GM12865 (cell line): ENCODE measurements at regions not wholly inside any gene's neighbourhood (a gene's known extent, or its start where the extent isn't known, plus 50 kb on each side); places are given as distances from the start of the nearest gene placed in this dataset.

ENCODE experiments used
- DNase-seq: peaks from one replicate; pipeline ENCODE4 v3.0.0; 2010; ENCODE audit warnings: low read depth
- H3K4me3 ChIP-seq: 2 replicates; pipeline ENCODE4 v1.5.1; 2011; ENCODE audit warnings: mild to moderate bottlenecking, low read depth, low read length, control low read depth
- CTCF ChIP-seq: IDR thresholded peaks from 2 replicates; pipeline ENCODE4 v1.5.1; 2011; ENCODE audit warnings: low read length, control low read depth, low read depth, inconsistent platforms; ENCODE audit not compliant: insufficient read depth; ENCODE audit errors: missing control alignments

- DNase-seq: no peak
- no peak overlapping the region for H3K4me3 ChIP-seq
- no peak for TF ChIP-seq CTCF
Measured at GRCh38 chr1:118364882-118365281, 179.9 kb upstream of the SPAG17 start.

- DNase-seq: no peak
- TF ChIP-seq CTCF: no peak
- no peak overlapping the region for H3K4me3 ChIP-seq
Measured at GRCh38 chr1:118363396-118363795, 178.4 kb upstream of the SPAG17 start.

GRCh38 chr1:118360817-118361216 is 175.8 kb upstream of the SPAG17 start:
- no peak overlapping the region for H3K4me3 ChIP-seq
- no peak for TF ChIP-seq CTCF
- no peak for DNase-seq

- DNase-seq: no peak
- TF ChIP-seq CTCF: no peak
- H3K4me3 ChIP-seq: no peak overlapping the region
Measured at GRCh38 chr1:118346936-118347335, 161.9 kb upstream of the SPAG17 start.

- H3K4me3 ChIP-seq: no peak overlapping the region
- no peak for TF ChIP-seq CTCF
- DNase-seq: no peak
Measured at GRCh38 chr1:118340928-118341910, 156.2 kb upstream of the SPAG17 start.

- no peak overlapping the region for H3K4me3 ChIP-seq
- DNase-seq: no peak
- TF ChIP-seq CTCF: no peak
Measured at GRCh38 chr1:118339400-118340124, 154.5 kb upstream of the SPAG17 start.
